GM15510 (cell line): ENCODE measurements at regions not wholly inside any gene's neighbourhood (a gene's known extent, or its start where the extent isn't known, plus 50 kb on each side); places are given as distances from the start of the nearest gene placed in this dataset.

Experiments
- POLR2A ChIP-seq: IDR thresholded peaks from 3 replicates; pipeline ENCODE4 v1.6.1; 2011; ENCODE audit warnings: borderline replicate concordance; ENCODE audit not compliant: insufficient read length; ENCODE audit errors: extremely low read depth

DNA sequence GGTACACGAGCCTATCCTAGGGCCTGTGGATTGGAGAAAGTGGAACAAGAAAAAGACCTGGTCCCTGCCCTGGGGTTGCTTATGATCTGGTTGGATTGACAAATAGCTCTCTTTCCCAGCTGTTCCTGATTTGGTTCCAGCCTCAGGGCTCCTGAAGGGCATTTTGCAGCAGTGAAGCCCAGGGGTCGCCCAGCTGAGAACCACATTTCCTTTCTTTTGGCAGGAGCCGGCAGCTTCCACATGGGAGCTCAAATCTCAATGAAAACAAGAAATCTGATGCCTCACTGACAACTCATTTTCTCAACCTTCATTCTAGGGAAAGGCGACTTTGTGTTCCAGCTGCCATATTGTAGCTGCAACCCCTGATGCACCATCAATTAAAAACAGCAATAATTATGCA lies 140.6 kb upstream of the CADM1 start:
- TF ChIP-seq POLR2A: no peak

DNA sequence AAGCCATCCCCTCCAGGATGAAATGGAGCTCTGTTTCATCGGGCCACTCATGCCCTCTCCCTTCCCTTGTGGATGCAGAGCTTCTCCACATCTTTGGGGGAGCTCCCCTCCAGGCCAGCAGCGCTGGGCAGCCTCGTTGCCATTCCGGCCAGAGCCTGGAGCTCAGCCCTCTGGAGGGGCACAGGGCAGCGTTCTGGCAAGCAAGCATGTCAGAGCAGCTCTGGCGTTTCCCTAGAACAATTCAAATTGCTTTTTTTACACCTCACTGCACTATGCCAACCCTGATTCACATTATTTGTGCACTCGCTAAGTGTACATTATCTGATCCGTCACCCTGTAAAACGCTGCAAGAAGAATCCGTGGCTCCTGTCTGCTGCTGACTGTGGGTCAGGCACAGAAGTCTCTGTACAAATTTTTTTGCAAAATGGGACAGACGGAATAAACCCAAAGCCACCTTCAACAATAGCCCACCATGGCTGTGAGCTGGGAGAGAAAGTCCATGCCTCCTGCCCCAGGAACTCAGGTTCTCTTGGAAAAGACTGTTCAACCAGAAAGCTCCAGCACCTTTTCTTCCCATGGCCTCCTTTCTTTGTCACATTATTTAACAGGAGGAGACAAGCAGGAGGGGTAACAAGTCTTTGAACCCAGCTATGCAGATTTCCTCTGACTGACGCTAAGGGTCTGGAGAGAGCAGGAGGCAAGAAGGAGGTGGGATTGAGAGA lies 139.5 kb upstream of the CADM1 start:
- no peak for TF ChIP-seq POLR2A

DNA sequence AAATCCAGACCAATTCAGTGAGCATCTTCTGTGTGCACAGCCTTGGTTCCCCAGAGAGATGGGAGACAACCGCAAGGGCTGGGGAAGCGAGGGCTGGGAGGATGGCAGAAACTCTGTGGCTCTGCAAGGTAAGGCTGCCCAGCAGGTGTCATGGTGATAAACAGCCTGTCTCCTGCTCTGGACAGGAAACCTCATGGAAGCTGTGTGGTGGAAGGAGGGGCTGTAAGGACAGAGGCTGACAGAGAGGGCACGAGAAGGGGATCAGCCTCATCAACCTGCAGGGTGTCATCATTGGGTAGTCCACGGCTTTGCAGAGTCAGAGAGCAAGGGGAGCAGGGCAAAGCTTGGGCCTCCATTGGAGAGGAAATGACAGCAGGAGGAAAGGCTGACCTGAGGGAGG lies 138.4 kb upstream of the CADM1 start:
- no peak for TF ChIP-seq POLR2A

DNA sequence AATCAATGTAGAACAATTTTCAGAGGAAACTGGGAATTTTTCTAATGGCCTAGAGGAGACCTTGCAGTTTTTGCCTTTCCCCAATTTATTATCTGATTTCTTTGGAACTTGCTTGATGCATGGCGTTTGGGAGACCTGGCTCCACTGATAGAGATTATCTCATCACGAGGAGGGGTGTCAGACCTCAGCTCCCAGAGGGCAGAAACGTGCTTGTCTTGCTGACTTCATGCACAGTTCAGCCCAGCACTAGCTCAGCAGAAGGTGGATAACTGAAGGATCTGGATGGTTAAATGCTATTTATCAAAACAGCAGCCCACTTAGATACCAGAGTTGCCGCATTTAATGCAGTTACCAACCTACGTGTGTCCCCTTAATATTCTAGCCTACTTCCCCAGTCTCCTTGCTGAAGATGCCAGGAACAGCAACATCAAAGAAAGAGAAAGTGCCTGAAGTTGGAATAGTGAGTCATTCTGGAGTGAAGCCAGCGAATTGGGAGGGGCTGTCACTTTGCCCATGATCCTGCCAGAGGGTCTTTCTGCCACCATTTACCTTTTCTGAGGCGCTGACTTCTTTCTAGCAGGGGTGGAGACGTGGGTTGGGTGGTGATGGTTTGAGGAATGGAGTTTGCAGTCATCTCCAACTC lies 133.5 kb upstream of the CADM1 start:
- TF ChIP-seq POLR2A: no peak

DNA sequence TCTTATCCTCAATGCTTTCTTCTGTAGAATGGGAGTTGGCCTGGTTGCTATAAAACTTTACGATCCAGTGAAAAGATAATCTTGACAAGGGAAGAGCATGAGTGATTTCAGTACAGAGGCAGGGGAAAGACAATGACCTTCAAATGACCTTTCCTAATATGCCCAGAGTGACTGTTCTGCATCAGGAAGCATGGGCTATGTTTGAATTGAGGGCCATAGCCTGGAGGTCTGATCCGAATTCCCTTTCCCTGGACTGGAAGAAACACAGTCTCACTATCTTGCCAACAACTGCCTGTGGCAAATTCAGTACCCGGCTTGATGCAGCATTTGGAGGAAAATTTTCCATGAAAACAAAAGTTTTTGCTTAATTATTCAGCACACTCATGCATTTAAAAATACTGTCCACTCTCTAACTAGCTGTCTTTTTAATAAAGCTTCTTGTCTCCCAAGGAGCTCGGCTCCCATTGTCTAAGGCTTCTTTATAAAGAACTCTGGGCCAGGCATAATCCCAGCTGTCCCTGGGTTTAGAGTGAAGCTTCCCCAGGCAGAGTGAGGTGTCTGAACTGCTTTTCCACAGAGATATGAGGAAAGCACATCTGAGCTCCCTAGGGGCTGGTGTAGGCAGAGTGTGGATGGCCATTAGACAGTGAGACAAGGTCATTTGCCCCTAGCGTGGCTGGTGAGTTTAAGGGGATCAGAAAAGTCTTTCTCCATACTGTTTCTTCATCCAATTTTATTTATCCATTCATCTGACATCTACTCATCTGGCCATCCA lies 132.7 kb upstream of the CADM1 start:
- TF ChIP-seq POLR2A: no peak

DNA sequence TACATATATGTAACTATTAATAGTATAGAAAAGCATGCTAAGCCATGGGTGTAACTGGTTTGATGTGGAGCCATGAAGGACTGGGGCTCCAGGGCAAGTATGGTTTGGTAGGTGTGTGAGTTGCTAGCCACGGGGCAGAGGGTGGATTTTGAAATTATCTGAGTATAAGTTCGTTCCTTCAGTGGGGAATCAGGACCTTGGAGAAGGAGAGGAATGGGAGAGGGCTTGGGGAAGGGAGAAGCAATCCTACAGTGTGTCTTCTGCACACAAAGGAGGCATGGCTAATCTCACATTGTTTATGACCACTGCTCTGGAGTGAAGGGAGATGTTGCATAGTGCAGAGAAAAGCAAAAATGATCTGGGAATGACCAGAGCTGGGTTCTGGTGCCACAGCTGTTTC lies 127.8 kb upstream of the CADM1 start:
- TF ChIP-seq POLR2A: no peak

DNA sequence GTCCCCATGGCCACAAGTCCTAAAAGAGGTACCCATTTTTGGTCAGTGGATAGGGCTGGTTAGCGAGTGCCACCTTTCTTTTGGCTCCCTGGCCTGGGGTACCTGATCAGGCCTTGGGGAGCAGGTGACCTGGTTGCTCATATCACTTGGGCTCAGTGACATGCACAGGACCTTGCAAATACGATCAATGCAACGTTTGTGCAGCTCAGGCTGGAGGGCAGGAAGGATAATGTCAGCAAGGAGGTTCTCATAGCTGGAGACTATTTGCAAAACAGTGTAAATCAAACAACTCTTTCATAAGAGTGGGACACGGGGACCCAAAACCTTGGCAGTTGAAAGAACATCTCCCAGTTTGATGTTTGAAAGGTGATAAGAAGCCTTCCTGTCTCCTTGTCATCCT lies 127.4 kb upstream of the CADM1 start:
- TF ChIP-seq POLR2A: no peak

DNA sequence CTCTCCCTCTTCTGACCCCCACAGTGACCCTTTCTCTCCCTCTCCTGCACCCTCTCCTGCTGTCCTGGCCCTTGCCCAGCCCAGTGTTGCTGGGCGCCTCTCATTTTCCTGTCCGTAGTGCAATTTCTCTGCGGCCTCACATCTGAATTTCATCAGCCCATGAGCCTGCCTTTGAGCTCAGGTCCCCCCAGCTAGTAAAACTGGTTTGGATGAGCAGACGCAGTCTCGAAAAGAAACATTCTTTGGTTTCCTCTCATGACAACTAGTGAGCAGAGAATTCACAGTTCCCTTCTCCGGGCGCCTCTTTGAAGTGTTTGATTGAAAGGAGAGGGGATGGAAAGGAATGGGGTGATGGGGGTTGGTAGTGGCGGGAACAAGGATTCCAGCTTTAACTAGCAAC lies 126.0 kb upstream of the CADM1 start:
- no peak for TF ChIP-seq POLR2A

DNA sequence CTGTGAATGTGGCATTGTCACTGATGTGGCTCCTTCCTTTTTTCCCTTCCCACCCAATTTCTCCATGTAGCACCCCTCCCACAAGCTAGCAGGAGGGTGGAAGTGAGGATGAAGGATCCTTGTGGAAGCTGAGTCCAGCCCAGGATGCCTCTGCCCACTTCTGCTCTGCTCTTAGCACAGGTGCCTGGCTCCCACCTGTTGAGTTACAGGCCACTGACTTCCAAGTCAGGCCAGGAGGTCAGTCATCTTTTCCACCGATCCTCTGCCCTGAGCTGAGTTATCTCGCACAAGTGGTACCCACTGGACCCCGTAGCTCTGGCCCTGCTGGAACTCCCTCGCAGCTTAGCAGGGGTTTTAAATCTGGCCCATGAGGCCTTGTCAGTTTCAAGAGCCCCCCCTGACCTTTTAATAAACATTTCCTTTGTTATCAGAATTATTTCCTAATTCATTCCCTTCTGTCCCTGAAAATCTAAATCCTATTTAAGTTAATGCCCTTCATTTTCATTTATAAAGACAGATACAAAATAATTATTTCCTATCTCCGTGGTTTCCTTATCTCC lies 125.3 kb upstream of the CADM1 start:
- no peak for TF ChIP-seq POLR2A

DNA sequence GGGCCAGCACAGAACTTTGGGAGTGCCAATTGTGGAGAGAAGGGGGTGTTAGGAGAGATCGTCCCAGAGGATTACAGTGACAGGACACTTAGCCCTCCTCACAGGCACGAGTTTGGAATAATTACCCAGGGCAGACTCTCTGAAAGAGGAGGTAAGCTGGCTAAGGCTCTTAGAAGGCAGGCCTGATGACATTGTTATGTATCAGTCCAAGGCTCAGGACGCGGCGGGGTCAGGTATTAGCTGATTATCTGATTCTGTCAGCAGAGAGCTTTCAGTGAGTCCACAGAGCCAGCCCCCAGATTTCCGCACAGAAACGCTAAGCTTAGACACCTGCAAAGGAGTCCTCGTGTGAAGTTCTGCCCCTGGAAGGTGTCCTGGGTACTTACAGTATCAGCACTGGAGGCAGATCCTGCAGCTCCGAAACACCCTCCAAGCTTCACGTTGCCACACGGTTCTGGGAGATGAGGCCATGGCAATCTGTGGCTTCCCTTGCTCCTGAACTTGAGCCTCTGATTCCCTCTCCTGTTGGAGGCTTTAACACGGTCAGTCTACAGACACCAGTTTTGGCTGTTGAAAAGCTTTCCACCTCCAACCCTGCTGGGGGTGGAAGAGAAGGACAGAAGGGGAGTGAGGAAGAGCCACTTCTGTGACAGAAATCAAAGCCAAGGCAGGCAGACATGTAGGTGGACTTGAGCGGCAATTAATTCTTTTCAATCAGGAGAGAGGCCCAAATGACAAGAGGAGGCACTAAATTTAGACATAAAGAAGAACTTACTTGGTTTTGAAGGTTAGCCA lies 123.6 kb upstream of the CADM1 start:
- no peak for TF ChIP-seq POLR2A

DNA sequence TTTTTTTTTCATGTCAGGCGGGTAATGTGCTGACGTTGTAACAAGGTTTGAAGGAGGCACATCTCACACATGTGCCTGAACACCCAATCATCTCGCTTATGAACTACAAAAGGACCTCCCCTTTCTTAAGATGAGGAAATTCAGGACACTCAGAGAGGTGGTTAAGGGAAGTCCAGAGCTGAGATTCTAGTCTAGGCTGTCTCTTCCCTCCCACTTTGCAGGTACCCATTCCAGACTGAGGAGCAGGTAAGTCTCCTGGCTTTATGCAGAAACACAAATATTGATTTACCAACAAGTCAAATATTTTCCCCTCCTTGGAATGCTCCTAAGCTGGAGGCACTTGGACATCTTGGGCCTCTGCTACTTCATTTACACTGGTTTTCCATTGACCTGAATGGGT lies 122.9 kb upstream of the CADM1 start:
- TF ChIP-seq POLR2A: no peak

DNA sequence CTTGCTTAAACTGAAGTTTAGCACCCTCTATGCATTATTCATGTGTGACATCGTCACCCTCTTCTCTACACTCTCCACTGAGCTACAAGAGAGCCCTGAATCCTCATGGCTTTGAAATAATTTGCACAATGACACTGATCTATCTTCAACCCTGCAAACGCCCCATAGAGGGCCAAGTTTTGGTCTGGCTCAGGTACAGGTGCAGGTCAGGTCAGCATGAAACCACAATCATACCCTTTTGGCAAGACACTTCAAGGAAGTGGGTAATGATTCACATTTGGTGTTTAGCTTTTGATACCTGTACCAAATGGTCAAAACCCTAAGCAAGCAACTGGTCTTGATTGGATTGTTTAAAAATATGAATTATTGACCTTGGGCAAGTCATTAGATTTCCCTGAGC lies 122.2 kb upstream of the CADM1 start:
- TF ChIP-seq POLR2A: no peak

DNA sequence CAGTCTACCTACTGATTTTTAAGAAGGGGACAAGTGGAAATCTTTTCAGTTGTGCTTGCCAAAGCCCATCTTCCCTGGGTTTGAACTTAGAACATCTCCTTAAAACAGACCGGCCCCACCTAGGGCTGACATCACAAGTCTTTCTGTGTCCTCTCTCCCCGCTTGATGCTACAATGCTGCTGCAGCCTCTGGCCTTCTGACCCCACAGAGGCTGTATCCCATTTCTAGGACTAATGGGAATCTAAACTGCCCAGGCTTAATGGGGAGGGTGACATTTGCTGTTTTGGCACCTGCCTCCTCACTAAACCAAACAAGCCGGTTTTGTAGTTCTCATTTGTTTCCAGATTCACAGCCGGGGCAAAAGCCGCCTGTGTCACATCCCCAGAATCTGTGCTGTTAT lies 121.3 kb upstream of the CADM1 start:
- TF ChIP-seq POLR2A: no peak

DNA sequence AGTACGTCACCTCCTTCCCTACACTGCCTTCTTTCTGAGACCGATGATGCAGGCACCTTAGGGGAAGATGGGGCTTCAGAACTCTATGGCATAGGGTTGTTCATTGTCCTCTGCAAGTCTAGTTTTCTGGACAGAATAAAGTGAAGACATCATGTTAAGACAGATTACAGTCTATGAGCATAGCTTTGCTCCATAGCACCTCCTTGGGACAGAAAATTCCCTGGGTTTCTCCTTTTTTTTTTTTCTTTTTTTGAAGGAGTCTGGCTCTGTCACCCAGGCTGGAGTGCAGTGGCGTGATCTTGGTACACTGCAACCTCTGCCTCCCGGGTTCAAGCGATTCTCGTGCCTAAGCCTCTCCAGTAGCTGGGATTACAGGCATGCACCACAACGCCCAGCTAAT lies 119.8 kb upstream of the CADM1 start:
- TF ChIP-seq POLR2A: no peak

DNA sequence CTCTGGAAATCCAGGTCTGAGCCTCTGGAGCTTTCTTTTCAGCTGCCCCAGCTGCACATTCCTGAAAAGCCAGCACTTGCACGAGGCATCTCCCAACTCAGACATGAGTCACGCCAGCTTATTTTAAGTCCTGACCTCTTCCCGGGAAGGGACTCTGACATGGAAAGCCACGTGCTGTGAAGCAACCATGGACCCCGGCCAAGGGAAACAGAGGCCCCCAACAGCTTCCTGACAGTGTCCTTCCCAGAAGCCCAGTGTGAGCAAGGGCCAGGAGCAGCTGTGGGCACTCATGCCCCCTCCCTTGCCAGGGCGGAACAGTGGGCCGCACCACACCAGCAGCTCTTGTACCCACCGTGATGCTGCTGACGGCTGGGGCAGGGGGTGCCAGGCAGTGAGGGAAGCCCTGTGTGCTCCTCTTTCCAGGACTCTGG lies 118.8 kb upstream of the CADM1 start:
- TF ChIP-seq POLR2A: no peak
